Tongue (tissue), 1 donor: ENCODE measurements at regions not wholly inside any gene's neighbourhood (a gene's known extent, or its start where the extent isn't known, plus 50 kb on each side); places are given as distances from the start of the nearest gene placed in this dataset.
"Not testable (repeated sequence)": the region's sequence is repeated elsewhere in the genome, so short reads cannot be mapped to it uniquely, and the experiment has no call there.

ENCODE experiments used
- DNase-seq: peaks from one replicate; pipeline ENCODE4 v3.0.0-alpha.2; 2015

GRCh38 chr14:106547735-106548434 is 1021.5 kb downstream of the TMEM121 start:
- no peak for DNase-seq

GRCh38 chr14:106549064-106549463 is 1022.7 kb downstream of the TMEM121 start:
- DNase-seq = no peak

- no peak for DNase-seq
These were observed 1024.9 kb downstream of the TMEM121 start for GRCh38 chr14:106551265-106551664.

- not testable (repeated sequence) for DNase-seq
These were observed 1029.8 kb downstream of the TMEM121 start for GRCh38 chr14:106556211-106556610.

- DNase-seq = no peak
These were observed 1030.4 kb downstream of the TMEM121 start for GRCh38 chr14:106556665-106557289.

GRCh38 chr14:106562451-106562850 is 1036.1 kb downstream of the TMEM121 start:
- DNase-seq = no peak

- no peak for DNase-seq
These were observed 1037.8 kb downstream of the TMEM121 start for GRCh38 chr14:106564058-106564643.

GRCh38 chr14:106578481-106578880 is 1052.1 kb downstream of the TMEM121 start:
- DNase-seq = no peak

- no peak for DNase-seq
These were observed 1052.7 kb downstream of the TMEM121 start for GRCh38 chr14:106579084-106579483.

- DNase-seq = no peak
These were observed 1059.3 kb downstream of the TMEM121 start for GRCh38 chr14:106585692-106586091.

- no peak for DNase-seq
These were observed 1059.8 kb downstream of the TMEM121 start for GRCh38 chr14:106586098-106586704.

GRCh38 chr14:106591539-106591938 is 1065.2 kb downstream of the TMEM121 start:
- DNase-seq = not testable (repeated sequence)

GRCh38 chr14:106592115-106592852 is 1065.9 kb downstream of the TMEM121 start:
- not testable (repeated sequence) for DNase-seq

- DNase-seq = no peak
These were observed 1072.8 kb downstream of the TMEM121 start for GRCh38 chr14:106599209-106599608.

- no peak for DNase-seq
These were observed 1079.4 kb downstream of the TMEM121 start for GRCh38 chr14:106605548-106606448.

GRCh38 chr14:106606936-106607335 is 1080.6 kb downstream of the TMEM121 start:
- DNase-seq = no peak

- no peak for DNase-seq
These were observed 1084.3 kb downstream of the TMEM121 start for GRCh38 chr14:106610691-106611090.

- DNase-seq = no peak
These were observed 1086.9 kb downstream of the TMEM121 start for GRCh38 chr14:106613256-106613655.

GRCh38 chr14:106618471-106618951 is 1092.1 kb downstream of the TMEM121 start:
- not testable (repeated sequence) for DNase-seq

- DNase-seq = no peak
These were observed 1093.2 kb downstream of the TMEM121 start for GRCh38 chr14:106619606-106620005.

- no peak for DNase-seq
These were observed 1094.0 kb downstream of the TMEM121 start for GRCh38 chr14:106620368-106620767.
